ENCODE measurements at regions not wholly inside any gene's neighbourhood (a gene's known extent, or its start where the extent isn't known, plus 50 kb on each side); places are given as distances from the start of the nearest gene placed in this dataset.

- Histone ChIP-seq H3K27me3 (ENCODE audit: control insufficient read depth, insufficient read depth, low read length) (no peaks in the 10 kb centered on the region), H3K27ac (ENCODE audit: low read length) (no peak overlapping the region), H3K9me3 (ENCODE audit: control insufficient read depth, low read depth, low read length) (no peaks in the 10 kb centered on the region), H3K4me3 (ENCODE audit: low read length) (no peak overlapping the region), H3K36me3 (ENCODE audit: control insufficient read depth, insufficient read depth, low read length) (no peaks in the 10 kb centered on the region), H3K4me1 (ENCODE audit: control insufficient read depth, insufficient read depth, low read length) (no peaks in the 10 kb centered on the region)
- no peak for DNase-seq
- 100% methylated on average over 1 of the region's 3 CpGs for WGBS (ENCODE audit: insufficient coverage, low lambda C conversion rate)
Observed at GRCh38 chr16:82337355-82337754, 167.3 kb upstream of the MPHOSPH6 start.

GRCh38 chr16:82331974-82332750, 162.1 kb upstream of the MPHOSPH6 start:
- peaks cover 10% of the 10 kb centered on the region for H3K27me3 ChIP-seq (ENCODE audit: control insufficient read depth, insufficient read depth, low read length)
- H3K4me3 ChIP-seq (ENCODE audit: low read length), result no peak overlapping the region
- no peak for DNase-seq
- H3K36me3 ChIP-seq (ENCODE audit: control insufficient read depth, insufficient read depth, low read length), result no peaks in the 10 kb centered on the region
- no peaks in the 10 kb centered on the region for H3K9me3 ChIP-seq (ENCODE audit: control insufficient read depth, low read depth, low read length)
- 100% methylated on average over 1 of the region's 6 CpGs for WGBS (ENCODE audit: insufficient coverage, low lambda C conversion rate)
- H3K27ac ChIP-seq (ENCODE audit: low read length), result no peak overlapping the region
- H3K4me1 ChIP-seq (ENCODE audit: control insufficient read depth, insufficient read depth, low read length), result no peaks in the 10 kb centered on the region

DNA sequence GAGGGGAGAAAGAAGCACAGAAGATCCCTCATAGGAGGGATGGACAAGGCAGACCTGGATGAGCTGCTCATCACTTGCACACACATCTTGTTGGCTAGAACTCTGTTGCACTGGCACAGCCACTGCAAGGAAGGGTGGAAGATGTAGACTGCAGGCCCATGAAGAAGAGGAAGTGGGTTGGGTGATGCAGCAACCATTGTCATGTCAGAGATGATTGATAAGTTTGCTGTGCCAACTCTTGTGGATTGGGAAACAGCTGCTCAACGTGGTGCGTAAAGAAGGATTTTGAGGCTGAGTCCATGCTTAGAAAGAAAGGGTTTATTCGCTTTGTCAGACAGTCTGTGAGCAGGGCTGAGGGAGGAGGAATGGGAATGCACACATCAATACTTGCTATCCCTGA, 161.4 kb upstream of the MPHOSPH6 start:
- Histone ChIP-seq H3K4me3 (ENCODE audit: low read length) (no peak overlapping the region), H3K9me3 (ENCODE audit: control insufficient read depth, low read depth, low read length) (no peaks in the 10 kb centered on the region), H3K36me3 (ENCODE audit: control insufficient read depth, insufficient read depth, low read length) (no peaks in the 10 kb centered on the region), H3K27ac (ENCODE audit: low read length) (no peak overlapping the region), H3K4me1 (ENCODE audit: control insufficient read depth, insufficient read depth, low read length) (no peaks in the 10 kb centered on the region), H3K27me3 (ENCODE audit: control insufficient read depth, insufficient read depth, low read length) (peaks cover 10% of the 10 kb centered on the region)
- no CpG with 5 or more reads among the region's 3 CpGs for WGBS (ENCODE audit: insufficient coverage, low lambda C conversion rate)
- no peak for DNase-seq

DNA sequence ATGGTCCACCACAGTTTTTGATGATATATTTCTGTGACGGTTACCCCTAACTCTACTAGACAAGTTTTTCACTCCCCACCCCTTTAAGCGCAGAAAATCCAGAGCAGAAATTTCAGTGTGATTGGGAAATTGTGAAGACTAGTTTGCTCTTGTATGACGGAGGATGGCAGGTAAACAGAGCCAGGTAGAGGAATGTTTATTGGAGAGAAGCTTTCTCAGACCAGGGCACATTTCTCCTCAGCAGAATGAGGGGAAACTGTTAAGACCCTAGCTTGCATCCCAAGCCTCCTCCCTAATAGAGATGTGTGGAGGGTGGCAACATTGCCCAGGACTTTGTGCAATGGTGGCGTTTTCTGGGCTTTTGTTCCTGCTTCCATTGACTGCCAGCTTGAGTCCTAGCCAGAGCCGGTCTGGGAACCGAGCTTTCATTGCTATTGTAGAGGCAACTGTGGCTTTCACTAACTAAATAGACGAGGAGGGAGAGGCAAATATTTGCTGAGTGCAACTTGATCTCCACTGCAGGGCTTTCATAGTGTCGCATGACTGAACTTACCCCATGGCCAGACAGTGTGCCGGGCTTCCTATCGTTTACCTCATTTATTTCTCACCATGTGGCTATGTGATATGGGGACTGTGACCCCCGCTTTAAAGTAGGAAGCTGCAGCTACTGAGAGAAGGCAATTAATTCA, 159.6 kb upstream of the MPHOSPH6 start:
- Histone ChIP-seq H3K36me3 (ENCODE audit: control insufficient read depth, insufficient read depth, low read length) (no peaks in the 10 kb centered on the region), H3K27ac (ENCODE audit: low read length) (no peak overlapping the region), H3K27me3 (ENCODE audit: control insufficient read depth, insufficient read depth, low read length) (peaks cover 10% of the 10 kb centered on the region), H3K9me3 (ENCODE audit: control insufficient read depth, low read depth, low read length) (no peaks in the 10 kb centered on the region), H3K4me1 (ENCODE audit: control insufficient read depth, insufficient read depth, low read length) (no peaks in the 10 kb centered on the region), H3K4me3 (ENCODE audit: low read length) (no peak overlapping the region)
- no CpG with 5 or more reads among the region's 11 CpGs for WGBS (ENCODE audit: insufficient coverage, low lambda C conversion rate)
- peak in 1 of 2 donors; percentile 7 for DNase-seq

GRCh38 chr16:82328881-82329469, 159.0 kb upstream of the MPHOSPH6 start:
- H3K4me3 ChIP-seq (ENCODE audit: low read length), result no peak overlapping the region
- peaks cover 10% of the 10 kb centered on the region for H3K27me3 ChIP-seq (ENCODE audit: control insufficient read depth, insufficient read depth, low read length)
- no peaks in the 10 kb centered on the region for H3K36me3 ChIP-seq (ENCODE audit: control insufficient read depth, insufficient read depth, low read length)
- WGBS (ENCODE audit: insufficient coverage, low lambda C conversion rate), result no CpG with 5 or more reads among the region's 5 CpGs
- DNase-seq, result no peak
- no peak overlapping the region for H3K27ac ChIP-seq (ENCODE audit: low read length)
- H3K9me3 ChIP-seq (ENCODE audit: control insufficient read depth, low read depth, low read length), result peaks cover under 1% of the 10 kb centered on the region
- no peaks in the 10 kb centered on the region for H3K4me1 ChIP-seq (ENCODE audit: control insufficient read depth, insufficient read depth, low read length)

DNA sequence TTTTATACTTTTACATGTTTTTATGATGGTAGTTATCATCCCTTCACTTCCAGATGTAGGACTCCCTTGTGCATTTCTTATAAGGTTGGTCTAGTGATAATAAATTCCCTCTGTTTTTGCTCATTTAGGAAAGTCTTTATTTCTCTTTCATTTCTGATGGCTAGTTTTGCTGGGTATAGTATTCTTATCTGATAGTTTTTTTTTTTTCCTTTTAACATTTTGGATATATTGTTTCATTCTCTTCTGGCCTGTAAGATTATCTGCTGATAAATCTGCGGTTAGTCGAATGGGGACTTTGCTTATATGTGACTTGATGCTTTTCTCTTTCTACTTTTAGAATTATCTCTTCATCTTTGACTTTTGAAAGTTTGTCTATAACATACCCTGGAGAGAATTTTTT, 153.1 kb upstream of the MPHOSPH6 start:
- 100% methylated on average over 2 of the region's 2 CpGs for WGBS (ENCODE audit: insufficient coverage, low lambda C conversion rate)
- H3K27me3 ChIP-seq (ENCODE audit: control insufficient read depth, insufficient read depth, low read length), result no peaks in the 10 kb centered on the region
- DNase-seq, result no peak
- H3K4me1 ChIP-seq (ENCODE audit: control insufficient read depth, insufficient read depth, low read length), result no peaks in the 10 kb centered on the region
- H3K36me3 ChIP-seq (ENCODE audit: control insufficient read depth, insufficient read depth, low read length), result no peaks in the 10 kb centered on the region
- H3K4me3 ChIP-seq (ENCODE audit: low read length), result no peak overlapping the region
- peaks cover 7% of the 10 kb centered on the region for H3K9me3 ChIP-seq (ENCODE audit: control insufficient read depth, low read depth, low read length)
- H3K27ac ChIP-seq (ENCODE audit: low read length), result no peak overlapping the region

- peaks cover 7% of the 10 kb centered on the region for H3K9me3 ChIP-seq (ENCODE audit: control insufficient read depth, low read depth, low read length)
- no peak overlapping the region for H3K4me3 ChIP-seq (ENCODE audit: low read length)
- H3K4me1 ChIP-seq (ENCODE audit: control insufficient read depth, insufficient read depth, low read length), result no peaks in the 10 kb centered on the region
- no peak overlapping the region for H3K27ac ChIP-seq (ENCODE audit: low read length)
- no peaks in the 10 kb centered on the region for H3K27me3 ChIP-seq (ENCODE audit: control insufficient read depth, insufficient read depth, low read length)
- no peak for DNase-seq
- no peaks in the 10 kb centered on the region for H3K36me3 ChIP-seq (ENCODE audit: control insufficient read depth, insufficient read depth, low read length)
Observed at GRCh38 chr16:82322177-82322576, 152.2 kb upstream of the MPHOSPH6 start.

GRCh38 chr16:82319038-82319437, 149.0 kb upstream of the MPHOSPH6 start:
- H3K27ac ChIP-seq (ENCODE audit: low read length), result no peak overlapping the region
- H3K4me3 ChIP-seq (ENCODE audit: low read length), result no peak overlapping the region
- WGBS (ENCODE audit: insufficient coverage, low lambda C conversion rate), result no CpG with 5 or more reads among the region's 1 CpG
- H3K36me3 ChIP-seq (ENCODE audit: control insufficient read depth, insufficient read depth, low read length), result no peaks in the 10 kb centered on the region
- H3K27me3 ChIP-seq (ENCODE audit: control insufficient read depth, insufficient read depth, low read length), result no peaks in the 10 kb centered on the region
- H3K4me1 ChIP-seq (ENCODE audit: control insufficient read depth, insufficient read depth, low read length), result no peaks in the 10 kb centered on the region
- peaks cover 7% of the 10 kb centered on the region for H3K9me3 ChIP-seq (ENCODE audit: control insufficient read depth, low read depth, low read length)
- no peak for DNase-seq

DNA sequence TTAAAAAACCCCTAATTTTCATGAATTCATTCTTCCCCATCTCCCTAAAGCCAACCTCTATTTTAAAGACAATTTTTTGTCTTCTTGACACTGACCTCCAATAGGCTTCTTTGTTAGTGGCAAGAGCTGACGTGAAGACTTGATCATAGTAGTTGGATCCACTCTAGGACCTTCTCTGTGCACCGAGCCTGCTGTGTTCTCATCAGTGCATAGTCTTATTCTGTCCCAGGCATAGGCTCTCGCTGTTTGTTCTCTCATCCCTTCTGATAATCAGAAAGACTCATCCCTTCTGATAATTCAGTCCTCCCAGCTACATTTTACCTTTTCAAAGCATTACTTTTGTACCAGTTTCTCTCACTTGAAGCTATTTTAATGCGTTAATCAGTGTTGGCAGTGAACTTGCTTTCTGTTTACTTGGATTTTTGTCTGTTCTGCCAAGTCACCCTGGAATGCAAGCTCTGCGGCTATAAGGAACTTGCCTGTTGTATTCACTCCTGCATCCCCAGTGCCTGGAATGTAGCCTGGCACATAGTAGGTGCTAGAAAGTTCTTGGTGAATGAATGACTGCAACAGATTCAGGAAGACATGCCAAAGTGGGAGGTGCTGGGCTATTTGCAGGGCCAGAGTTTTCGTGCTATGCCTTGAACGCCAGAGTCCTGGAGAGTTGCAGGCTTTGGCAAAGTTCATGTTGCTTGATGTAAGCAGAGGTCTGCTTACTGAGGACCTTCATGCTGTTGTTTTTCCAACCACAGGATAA, 147.6 kb upstream of the MPHOSPH6 start:
- whole genome bisulfite sequencing (ENCODE audit: insufficient coverage, low lambda C conversion rate), result 86% methylated on average over 2 of the region's 7 CpGs
- Histone ChIP-seq H3K9me3 (ENCODE audit: control insufficient read depth, low read depth, low read length) (no peaks in the 10 kb centered on the region), H3K36me3 (ENCODE audit: control insufficient read depth, insufficient read depth, low read length) (no peaks in the 10 kb centered on the region), H3K27me3 (ENCODE audit: control insufficient read depth, insufficient read depth, low read length) (no peaks in the 10 kb centered on the region), H3K4me3 (ENCODE audit: low read length) (no peak overlapping the region), H3K27ac (ENCODE audit: low read length) (no peak overlapping the region), H3K4me1 (ENCODE audit: control insufficient read depth, insufficient read depth, low read length) (no peaks in the 10 kb centered on the region)
- DNase-seq, result no peak

- H3K27ac ChIP-seq (ENCODE audit: low read length), result no peak overlapping the region
- no peaks in the 10 kb centered on the region for H3K36me3 ChIP-seq (ENCODE audit: control insufficient read depth, insufficient read depth, low read length)
- no peak overlapping the region for H3K4me3 ChIP-seq (ENCODE audit: low read length)
- no peaks in the 10 kb centered on the region for H3K4me1 ChIP-seq (ENCODE audit: control insufficient read depth, insufficient read depth, low read length)
- H3K27me3 ChIP-seq (ENCODE audit: control insufficient read depth, insufficient read depth, low read length), result no peaks in the 10 kb centered on the region
- no peaks in the 10 kb centered on the region for H3K9me3 ChIP-seq (ENCODE audit: control insufficient read depth, low read depth, low read length)
- WGBS (ENCODE audit: insufficient coverage, low lambda C conversion rate), result no CpG with 5 or more reads among the region's 1 CpG
- DNase-seq, result no peak
Observed at GRCh38 chr16:82313754-82314153, 143.7 kb upstream of the MPHOSPH6 start.
